ENCODE measurements at regions not wholly inside any gene's neighbourhood (a gene's known extent, or its start where the extent isn't known, plus 50 kb on each side); places are given as distances from the start of the nearest gene placed in this dataset.

DNA sequence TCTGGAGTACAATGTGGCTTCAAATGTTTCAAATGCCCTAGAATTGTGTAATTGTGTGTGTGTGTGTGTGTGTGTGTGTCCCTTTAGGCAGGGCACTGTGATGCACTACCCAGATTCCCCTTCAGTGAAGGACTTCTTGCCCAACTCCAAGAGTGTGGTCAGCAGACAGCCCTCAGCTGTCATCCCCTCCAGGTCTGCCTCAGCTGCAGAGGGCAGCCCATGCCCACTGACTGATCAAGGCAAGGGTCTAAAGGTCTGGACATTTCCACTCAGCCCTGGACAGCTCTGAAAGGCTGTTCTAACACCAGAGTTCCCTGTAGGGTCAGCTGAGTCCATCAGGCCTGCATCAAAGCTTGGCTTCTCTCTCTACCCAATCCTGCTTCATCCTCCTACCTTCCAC is 83.9 kb upstream of the USP9X start:
- Histone ChIP-seq H3K36me3 (ENCODE audit: control insufficient read depth, insufficient read depth, low read length) (no peaks in the 10 kb centered on the region), H3K27me3 (replicated peaks; ENCODE audit: control insufficient read depth, insufficient read depth, low read length) (no peaks in the 10 kb centered on the region), H3K4me3 (replicated peaks; ENCODE audit: low read depth, low read length) (no peak overlapping the region)
- DNase-seq (ENCODE audit: extremely low read depth, insufficient read length): no peak
- TF ChIP-seq, protein P1, sequence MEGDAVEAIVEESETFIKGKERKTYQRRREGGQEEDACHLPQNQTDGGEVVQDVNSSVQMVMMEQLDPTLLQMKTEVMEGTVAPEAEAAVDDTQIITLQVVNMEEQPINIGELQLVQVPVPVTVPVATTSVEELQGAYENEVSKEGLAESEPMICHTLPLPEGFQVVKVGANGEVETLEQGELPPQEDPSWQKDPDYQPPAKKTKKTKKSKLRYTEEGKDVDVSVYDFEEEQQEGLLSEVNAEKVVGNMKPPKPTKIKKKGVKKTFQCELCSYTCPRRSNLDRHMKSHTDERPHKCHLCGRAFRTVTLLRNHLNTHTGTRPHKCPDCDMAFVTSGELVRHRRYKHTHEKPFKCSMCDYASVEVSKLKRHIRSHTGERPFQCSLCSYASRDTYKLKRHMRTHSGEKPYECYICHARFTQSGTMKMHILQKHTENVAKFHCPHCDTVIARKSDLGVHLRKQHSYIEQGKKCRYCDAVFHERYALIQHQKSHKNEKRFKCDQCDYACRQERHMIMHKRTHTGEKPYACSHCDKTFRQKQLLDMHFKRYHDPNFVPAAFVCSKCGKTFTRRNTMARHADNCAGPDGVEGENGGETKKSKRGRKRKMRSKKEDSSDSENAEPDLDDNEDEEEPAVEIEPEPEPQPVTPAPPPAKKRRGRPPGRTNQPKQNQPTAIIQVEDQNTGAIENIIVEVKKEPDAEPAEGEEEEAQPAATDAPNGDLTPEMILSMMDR (IDR thresholded peaks at IDR 0.05; ENCODE audit: insufficient read depth, low read length, poor library complexity, severe bottlenecking): no peak

DNA sequence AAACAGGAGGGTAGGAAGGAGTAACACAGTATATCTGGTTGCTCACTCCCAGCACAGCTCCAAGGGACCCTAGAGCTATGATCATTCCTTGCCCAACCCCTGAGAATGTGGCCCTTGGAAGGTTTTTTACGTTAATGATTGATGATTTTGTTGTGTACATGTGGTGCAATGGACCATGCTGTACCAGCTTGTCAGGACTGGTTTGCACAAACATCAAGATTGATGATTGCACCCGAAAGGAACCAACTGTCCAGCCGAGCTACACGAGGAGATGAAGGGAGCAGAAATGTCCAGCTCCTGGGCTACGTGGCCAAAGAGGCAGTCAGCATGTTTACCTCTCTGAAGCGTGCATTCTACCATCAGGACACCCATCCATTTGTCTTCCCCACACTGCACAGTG is 83.2 kb upstream of the USP9X start:
- H3K4me3 ChIP-seq (replicated peaks; ENCODE audit: low read depth, low read length): no peak overlapping the region
- TF ChIP-seq, protein P1 (IDR thresholded peaks at IDR 0.05; ENCODE audit: insufficient read depth, low read length, poor library complexity, severe bottlenecking): no peak
- DNase-seq (ENCODE audit: extremely low read depth, insufficient read length): no peak
- no peaks in the 10 kb centered on the region for H3K27me3 ChIP-seq (replicated peaks; ENCODE audit: control insufficient read depth, insufficient read depth, low read length)
- no peaks in the 10 kb centered on the region for H3K36me3 ChIP-seq (ENCODE audit: control insufficient read depth, insufficient read depth, low read length)

DNA sequence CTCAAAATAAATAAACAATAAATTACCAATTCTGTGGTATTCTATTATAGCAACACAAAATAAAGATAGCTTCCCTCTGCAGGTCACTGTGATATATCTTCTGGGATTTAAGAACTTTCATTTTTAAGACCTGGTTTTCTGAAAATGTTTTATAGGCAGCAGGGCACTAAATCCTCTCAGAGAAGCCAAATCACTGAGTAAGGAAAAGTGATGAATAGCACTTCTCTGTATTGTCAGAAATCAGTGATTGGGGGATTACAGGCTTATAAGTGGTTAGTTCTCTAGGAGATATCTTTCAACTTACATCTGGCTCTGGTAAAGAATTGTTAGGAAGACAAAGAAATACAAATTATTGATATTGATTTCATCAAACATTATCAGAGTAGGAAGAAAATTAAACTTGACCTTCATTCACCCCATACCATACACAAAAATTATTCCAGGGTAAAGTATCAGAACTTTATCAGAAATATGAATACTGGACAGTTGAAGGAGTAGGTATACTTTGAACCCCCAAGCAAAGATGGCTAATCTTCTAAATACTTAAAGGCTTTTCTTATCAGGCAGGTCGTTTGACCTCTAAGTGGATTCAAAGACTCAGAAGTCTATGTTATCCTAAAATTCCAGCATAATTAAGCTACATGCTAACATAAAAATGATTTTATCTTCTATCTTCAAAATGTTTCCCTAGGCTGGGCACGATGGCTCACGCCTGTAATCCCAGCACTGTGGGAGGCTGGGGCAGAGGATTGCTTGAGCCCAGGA is 81.6 kb upstream of the USP9X start:
- Histone ChIP-seq H3K36me3 (ENCODE audit: control insufficient read depth, insufficient read depth, low read length) (no peaks in the 10 kb centered on the region), H3K27me3 (replicated peaks; ENCODE audit: control insufficient read depth, insufficient read depth, low read length) (no peaks in the 10 kb centered on the region), H3K4me3 (replicated peaks; ENCODE audit: low read depth, low read length) (no peak overlapping the region)
- TF ChIP-seq, protein P1 (IDR thresholded peaks at IDR 0.05; ENCODE audit: insufficient read depth, low read length, poor library complexity, severe bottlenecking): no peak
- DNase-seq (ENCODE audit: extremely low read depth, insufficient read length): no peak

DNA sequence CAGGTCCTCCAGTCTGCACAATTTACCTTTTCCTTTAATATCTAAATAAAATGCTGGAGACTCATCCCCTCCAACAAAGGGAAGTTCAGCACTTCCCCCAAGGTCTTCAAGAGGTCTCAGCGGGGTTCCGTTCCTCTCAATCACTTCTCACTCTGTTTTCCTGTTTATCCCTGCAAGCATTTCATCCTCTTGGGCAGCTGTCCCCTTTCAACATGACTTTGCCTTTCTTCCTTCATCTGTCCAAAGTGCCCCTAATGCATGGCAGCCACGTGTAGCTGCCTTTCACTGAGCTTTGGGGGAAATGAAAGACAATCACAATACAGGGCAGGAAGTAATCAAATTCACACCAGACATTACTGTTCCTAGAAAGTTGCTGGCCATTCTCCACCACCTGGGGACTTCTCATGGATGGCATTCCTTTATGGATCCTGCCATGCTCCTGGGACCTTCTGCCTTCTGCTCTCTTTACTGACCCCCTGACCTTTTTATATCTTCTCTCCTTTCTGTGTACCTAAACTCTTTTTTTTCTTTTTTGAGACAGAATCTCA is 79.7 kb upstream of the USP9X start:
- Histone ChIP-seq H3K4me3 (replicated peaks; ENCODE audit: low read depth, low read length) (no peak overlapping the region), H3K27me3 (replicated peaks; ENCODE audit: control insufficient read depth, insufficient read depth, low read length) (no peaks in the 10 kb centered on the region), H3K36me3 (ENCODE audit: control insufficient read depth, insufficient read depth, low read length) (no peaks in the 10 kb centered on the region)
- TF ChIP-seq, protein P1 (IDR thresholded peaks at IDR 0.05; ENCODE audit: insufficient read depth, low read length, poor library complexity, severe bottlenecking): no peak
- no peak for DNase-seq (ENCODE audit: extremely low read depth, insufficient read length)

DNA sequence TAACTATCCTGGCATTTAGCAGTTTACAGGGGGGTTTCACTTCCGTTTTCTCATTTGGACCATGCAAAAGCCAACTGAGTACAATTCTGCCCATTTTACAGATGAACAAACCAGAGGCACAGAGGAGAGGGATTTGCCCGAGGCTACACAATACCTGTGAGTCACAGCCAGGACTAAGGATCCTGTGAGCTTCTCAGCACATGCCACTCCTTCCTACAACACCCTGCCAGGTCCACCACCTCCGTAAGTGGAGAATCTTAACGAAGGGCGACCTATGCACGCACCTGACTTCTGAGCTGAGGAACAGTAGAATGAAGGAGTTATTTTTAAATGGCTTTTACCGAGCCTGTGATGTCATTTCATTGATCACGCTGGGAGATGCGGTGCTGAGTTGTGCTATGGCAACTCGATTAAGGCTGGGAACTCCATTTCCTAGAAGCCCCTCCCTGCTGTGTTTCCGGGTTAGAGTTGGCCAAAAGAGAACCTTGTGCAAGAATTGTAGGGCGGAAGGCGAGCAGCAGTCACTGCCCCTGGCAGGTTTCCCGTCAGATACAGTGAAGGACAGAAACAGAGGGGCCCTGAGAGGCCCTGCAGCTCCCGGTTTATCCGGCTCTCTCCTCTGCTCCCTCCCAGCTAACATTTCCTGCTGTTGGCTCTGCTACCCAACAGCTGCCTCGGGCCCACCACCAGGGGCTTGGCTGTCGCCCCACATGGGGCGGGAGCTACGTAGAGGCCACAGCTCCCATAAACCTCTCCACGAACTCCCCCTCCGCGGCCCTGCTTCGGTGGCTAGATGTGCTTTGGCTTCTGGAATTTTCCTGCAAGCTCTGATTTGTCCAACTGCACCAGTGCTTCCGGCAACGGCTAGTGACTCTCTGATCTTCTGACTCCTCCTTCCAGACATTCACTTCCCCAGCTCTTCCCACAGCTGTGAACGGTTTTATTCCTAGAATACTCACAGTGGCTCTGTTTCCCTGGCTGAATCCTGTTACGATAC is 75.1 kb upstream of the USP9X start:
- peak; percentile 45 for DNase-seq (ENCODE audit: extremely low read depth, insufficient read length)
- peak overlapping the region; percentile 20 for H3K4me3 ChIP-seq (replicated peaks; ENCODE audit: low read depth, low read length)
- TF ChIP-seq, protein P1 (IDR thresholded peaks at IDR 0.05; ENCODE audit: insufficient read depth, low read length, poor library complexity, severe bottlenecking): no peak
- no peaks in the 10 kb centered on the region for H3K27me3 ChIP-seq (replicated peaks; ENCODE audit: control insufficient read depth, insufficient read depth, low read length)
- no peaks in the 10 kb centered on the region for H3K36me3 ChIP-seq (ENCODE audit: control insufficient read depth, insufficient read depth, low read length)

Measured in GM06990 (cell line).